GM21390 (cell line): ENCODE measurements at regions not wholly inside any gene's neighbourhood (a gene's known extent, or its start where the extent isn't known, plus 50 kb on each side); places are given as distances from the start of the nearest gene placed in this dataset.

Source experiments
- ATAC-seq: cut with Tn5 transposase; IDR thresholded peaks from one replicate; pipeline ENCODE4 v1.9.1; 2021; ENCODE audit not compliant: unreplicated experiment

DNA sequence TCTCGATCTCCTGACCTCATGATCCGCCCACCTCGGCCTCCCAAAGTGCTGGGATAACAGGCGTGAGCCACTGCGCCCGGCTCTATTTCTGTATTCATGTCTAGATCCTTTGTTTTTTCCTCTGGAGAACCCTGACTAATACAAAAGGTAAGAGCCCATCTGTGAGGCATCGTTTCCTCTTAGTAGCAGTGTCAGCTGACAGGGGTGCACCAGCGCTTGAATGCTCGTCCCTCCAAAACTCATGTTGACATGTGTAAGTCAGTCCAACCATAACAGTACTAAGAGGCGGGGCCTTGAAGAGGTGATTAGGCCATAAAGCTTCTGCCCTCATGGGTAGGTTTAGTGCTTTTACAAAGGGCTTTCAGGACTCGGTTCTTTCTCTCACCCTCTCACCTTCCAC is 470.1 kb upstream of the B3GAT1 start:
- ATAC-seq: no peak

DNA sequence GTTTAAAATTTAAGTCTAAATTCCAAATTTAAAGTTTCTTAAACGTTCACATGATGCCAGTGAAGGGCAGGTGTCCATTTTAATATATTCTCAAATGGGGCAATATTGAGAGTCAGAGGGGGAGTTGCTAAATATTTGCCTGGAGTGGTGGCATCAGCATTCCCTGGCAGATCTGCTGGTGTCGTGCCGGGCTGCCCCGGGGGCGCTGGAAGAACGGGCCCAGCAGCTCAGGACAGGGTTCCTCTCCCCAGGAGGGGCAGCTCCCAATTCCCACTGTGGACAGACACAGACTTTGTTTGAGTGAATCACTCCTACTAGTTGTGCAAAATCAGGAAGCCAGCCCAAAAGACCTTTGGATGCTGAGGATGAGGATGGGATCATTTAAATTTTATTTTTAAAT is 468.7 kb upstream of the B3GAT1 start:
- ATAC-seq: no peak

DNA sequence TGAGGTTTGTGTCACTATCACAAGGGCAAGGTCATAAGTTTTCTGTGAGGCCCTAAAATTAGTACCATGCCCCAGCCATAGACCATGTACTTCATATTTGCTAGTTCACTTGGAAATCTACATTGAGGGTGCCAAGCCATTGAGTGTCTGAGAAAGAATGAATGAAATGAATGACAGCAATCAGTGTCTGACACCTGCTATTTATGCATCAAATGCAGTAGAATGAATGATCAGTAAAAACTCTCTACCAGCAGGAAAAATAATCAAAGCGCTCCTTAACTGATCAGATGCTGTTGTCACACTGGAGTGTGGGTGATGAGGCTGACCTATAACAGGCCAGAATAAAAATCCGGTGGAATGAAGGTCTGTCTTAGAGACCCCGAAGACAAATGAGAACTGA is 467.9 kb upstream of the B3GAT1 start:
- ATAC-seq: no peak

DNA sequence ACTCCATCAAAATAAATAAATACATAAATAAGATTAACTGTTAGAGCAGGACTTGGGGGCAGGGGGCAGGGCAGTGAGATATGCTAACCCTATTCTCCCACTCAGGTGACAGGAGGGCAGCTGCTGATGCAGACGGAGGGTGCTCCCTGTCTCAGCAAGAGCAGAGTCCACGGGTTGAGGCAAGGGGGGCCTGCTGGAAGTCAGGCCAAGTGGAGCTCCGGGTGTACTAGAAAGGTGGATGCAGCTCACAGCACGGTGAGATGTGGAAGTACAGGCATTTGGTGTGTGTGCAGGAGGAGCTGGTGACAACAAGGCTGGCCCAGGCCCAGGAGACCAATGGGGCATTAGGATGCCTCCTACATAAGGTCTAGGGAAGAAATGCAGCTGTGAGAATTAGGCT is 467.3 kb upstream of the B3GAT1 start:
- ATAC-seq: no peak

GRCh38 chr11:134878785-134879184 is 466.7 kb upstream of the B3GAT1 start:
- no peak for ATAC-seq

GRCh38 chr11:134876226-134876625 is 464.2 kb upstream of the B3GAT1 start:
- ATAC-seq: no peak

DNA sequence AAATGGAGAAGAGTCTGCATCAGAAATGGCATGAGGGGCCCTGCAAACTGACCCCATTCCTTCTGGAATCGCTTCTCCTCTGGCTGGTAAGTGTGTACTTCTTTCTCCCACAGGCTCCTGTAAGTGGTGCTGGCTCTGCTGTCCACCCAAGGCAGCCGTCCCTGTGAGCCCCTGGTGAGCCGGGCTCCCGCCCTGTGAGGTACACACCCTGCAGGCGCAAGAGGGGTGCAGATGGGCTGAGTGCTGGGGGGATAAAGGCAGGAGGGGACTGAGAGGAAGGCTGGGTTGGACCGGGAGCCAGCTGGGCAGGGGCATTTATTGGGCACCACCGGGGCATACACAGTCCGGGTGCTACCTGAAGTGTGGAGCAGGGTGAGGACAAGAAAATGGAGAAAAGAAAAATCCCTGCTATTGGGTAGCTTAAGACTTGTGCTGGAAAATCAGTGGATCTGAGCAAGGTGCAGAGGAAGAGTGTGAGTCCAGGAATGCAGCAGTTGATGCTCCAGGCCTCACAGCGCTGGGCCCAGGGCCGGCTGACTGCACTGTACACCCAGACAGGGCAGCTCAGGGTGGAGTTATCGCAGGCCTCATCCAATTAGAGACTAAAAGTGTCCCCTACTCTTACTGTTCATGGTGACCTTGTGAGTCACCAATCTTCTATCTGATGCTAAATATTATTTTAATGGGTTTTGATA is 455.1 kb upstream of the B3GAT1 start:
- no peak for ATAC-seq

DNA sequence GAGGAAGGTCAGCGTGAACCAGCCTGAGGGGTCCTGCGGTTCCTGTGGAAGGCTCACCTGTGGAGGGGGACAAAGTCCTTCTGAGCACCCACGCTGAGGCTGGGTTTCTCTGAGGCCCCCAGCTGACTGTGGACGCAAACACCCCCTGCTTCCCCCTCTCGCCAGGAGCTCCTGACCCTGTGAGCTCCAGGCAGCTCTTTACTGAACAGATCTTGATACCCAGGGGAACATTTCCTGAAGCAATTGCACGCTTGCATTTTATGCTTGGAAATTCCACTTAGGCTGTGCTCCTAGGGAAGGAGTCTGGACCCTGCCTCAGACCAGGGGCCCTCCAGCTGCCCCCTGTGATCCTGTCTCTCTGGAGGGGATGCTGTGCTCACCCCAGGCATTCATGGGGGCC is 454.2 kb upstream of the B3GAT1 start:
- ATAC-seq: no peak

GRCh38 chr11:134864968-134865305 is 452.9 kb upstream of the B3GAT1 start:
- no peak for ATAC-seq

DNA sequence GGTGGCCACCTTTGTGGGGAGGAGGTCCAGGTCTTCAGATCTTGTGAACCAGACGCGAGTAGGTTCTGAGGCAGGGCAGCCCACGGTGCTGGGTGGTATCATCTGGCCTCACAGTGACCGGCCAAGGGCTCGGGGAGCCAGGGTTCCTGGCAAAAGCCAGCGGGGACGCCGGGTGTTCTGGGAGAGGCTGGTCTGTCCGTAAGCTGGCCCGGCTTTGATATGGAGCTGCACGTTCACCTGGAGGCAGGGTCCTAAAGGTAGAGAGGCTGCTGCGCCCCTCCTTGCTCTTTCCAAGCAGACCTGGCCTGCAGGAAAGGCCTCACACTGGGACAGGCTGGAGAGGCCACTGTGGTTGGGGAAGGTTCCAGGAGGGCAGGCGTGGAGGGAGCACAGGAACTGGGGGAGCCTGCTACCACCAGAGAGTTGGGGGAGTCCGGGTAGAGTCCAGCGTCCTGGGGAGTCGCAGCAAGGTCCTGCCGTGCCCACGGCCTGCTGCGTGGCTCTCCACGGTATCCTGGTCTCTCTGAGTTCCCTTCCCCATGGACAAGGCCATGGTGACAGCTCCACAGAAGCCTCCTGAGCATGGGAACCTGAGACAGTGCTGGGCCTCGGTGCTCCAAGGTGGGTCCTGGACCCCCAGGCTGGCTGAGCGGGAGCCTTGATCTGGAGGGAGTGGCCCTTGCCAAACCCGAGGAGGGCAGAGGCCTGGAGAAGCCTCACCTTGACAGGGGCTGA is 452.4 kb upstream of the B3GAT1 start:
- ATAC-seq: no peak

GRCh38 chr11:134863294-134863693 is 451.3 kb upstream of the B3GAT1 start:
- ATAC-seq: no peak

DNA sequence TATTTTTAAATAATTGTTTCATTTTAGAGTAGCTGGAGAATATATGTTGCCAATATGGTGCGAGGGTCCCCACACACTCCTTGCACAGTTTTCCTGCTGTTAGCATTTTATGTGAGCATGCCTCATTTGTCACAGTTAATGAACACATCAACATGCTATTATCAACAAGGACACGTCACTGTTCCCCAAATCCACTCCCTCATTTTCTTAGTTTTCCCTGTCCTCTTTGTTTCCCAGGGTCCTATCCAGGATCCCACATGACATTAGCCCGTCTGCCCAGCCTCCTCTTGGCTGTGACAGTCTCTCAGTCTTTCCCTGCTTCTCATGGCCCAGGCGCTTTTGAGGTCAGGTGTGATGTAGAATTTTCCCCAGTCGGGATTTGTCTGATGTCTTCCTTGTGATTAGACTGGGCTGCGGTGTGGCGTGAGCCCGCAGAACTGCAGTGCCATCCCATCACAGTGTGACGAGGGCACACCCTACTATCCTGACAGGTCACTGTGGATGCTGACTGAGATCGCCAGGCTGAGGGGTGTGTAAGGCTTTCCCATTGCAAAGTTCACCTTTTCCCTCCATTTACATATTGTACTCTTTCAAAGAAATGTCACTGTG is 450.6 kb upstream of the B3GAT1 start:
- ATAC-seq: no peak

DNA sequence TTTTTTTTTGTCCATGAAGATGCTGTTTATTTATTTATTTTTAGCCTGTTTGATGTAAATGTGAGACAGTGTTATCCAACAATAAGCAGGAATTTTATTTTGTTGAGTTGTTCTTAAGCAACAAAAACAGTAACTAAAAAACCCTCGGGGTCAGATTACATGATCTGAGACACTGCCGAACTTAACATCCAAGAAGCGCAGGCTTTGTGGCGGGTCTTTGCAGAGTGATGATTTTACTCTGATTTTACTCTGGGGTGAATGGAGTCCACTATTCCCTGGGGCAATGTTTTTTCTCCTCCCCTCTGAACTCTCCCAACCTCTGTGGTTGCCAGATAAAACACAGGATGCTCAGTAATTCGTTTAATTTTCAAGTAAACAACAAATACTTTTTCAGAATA is 450.1 kb upstream of the B3GAT1 start:
- no peak for ATAC-seq

DNA sequence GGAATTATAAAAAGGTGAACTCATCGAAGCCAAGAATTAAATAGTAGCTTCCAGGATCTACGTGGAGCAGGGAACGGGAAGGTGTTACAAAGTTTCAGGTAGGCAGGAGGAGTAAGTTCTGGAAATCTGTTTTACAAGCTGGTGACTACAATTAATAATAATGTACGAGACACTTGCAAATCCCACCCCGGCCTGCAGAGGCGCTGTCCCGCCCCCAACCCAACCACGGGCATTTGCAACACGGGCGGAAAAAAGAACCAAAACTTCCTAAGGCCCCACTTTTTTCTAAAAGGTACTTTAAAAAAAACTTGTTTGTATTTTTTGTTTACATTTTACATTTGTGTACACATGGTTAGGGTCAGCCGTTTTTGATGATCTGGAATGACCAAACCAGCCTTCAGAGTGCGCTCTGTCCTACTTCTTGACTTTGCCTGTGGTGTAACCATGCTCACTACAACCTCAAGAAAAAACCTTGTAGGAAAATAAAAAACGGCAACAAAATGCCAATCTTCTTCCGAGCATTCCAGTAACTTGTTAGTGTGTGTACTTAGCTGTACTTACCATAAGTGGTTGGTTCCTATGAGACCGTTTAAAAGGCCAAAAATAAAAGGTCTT is 449.6 kb upstream of the B3GAT1 start:
- no peak for ATAC-seq

GRCh38 chr11:134858783-134859480 is 446.9 kb upstream of the B3GAT1 start:
- ATAC-seq: no peak

GRCh38 chr11:134857035-134857434 is 445.0 kb upstream of the B3GAT1 start:
- ATAC-seq: no peak

DNA sequence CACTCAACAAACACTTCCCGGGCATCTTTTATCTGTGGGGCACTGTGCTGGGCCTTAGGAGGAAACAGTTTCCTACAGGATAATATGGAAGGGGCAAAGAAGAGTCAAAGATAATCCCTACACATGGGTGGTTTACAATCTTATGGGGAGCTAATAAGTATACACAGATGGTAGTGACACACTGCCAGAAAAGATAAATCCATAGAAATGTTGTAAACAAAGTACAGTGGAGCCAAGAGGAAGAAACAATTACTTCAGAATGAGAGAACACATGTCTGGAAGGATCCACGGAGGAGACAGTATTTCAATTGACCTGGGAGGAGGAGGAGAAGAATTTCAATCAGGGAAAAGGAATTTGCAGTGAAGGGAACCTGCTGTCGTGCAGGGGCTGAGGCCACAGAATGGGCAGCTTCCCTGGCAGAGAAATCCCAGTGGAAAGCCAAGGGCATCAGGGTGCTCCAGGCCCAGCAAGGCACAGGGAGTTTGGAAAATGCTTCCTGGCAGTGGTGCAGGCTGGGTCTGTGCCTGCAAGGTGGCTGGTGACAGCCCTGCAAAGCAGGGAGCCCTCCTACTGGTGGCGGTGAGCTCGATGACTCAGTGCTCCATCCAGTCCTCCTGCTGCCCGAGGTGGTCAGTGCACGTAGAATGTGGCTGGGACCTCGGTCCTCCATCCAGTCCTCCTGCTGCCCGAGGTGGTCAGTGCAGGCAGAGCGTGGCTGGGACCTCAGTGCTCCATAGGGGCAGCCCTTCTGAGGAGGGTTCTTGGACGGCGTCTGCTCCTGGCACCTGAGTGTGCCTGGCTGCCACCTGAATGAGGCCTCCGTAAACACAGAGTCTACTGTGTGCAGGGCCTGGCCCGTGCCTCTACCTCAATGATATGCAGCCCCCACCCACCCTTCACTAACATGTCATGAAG is 444.3 kb upstream of the B3GAT1 start:
- ATAC-seq: no peak

- ATAC-seq: no peak
Measured at GRCh38 chr11:134853992-134854991, 442.2 kb upstream of the B3GAT1 start.
